SIG-M5 (cell line): ENCODE measurements at regions not wholly inside any gene's neighbourhood (a gene's known extent, or its start where the extent isn't known, plus 50 kb on each side); places are given as distances from the start of the nearest gene placed in this dataset.

Experiments used
- DNase-seq: peaks from one replicate; lab custom pipeline; 2025; lab: John Stamatoyannopoulos, UW

DNA sequence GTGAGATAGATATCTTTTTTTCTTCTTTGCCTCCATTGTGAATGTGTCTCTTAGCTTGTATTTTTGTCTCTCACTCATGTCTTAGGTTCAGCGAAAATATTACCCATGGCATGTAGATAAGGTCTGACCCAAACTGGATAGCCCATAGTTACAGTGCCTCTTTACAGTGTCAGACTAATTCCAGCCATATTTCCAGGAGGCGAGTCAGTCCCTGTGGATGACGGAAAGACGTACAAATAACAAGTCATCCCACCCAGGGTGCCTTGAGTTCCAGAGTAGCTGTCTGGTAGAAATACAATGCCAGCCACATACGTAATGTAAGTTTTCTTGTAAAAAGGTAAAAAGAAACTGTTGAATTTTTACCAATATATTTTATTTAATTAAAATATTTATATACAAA, 157.3 kb downstream of the ZNF281 start:
- no peak for DNase-seq

DNA sequence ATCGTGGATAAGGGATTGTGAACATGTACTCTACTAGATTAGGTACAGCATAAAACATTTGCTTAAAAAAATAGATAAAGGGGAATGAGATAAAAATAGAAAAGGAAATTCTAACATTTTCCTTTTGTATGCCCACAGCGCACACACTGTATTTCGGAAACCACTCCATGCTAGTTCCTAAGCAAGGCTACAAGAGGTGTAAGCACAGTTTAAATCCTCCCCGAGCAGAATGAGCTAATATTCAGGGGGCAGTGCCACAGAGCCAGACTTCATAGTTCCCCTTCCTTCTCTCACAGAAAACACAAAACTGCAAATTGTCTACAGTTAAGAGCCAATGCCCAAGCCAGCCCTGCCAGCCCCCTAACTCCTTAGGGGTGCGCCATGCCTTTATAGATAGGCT, 159.4 kb downstream of the ZNF281 start:
- no peak for DNase-seq

DNA sequence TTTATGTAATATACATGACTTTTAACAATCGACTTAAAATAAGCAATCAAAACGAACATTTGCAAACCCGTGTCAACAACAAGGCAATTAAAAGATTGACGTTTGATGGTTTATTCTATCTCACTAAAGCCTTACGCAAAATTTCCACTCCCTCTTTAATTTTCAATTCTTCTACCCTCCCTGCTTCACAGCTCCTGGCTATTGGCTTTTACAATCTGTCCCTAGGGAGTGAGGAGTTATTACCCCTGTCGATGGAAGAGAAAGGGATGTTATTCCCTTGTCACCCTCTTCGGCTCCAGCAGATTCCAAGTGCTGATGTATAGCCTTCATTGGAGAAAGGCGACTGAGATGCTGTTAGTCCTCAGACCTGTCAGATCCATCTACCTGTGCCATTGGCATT, 161.3 kb downstream of the ZNF281 start:
- DNase-seq: no peak

DNA sequence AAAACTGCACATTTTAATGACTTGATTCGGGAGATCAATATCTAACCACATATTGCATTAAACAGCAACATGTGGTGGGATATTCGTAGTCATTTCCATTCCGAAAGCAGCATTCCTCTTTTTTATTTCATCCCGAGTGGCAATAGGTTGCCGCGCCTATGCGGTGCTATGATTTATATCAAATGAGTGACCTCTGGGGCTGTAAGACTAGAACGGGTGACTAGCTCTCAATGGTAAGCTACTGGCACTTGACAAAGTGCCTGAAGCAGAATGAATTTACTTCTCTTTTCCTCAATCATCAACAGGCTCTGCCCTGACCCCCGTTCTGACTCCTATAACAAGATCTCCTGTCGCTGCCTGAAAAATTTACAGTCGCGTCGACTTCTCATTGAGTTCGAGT, 162.3 kb downstream of the ZNF281 start:
- no peak for DNase-seq

DNA sequence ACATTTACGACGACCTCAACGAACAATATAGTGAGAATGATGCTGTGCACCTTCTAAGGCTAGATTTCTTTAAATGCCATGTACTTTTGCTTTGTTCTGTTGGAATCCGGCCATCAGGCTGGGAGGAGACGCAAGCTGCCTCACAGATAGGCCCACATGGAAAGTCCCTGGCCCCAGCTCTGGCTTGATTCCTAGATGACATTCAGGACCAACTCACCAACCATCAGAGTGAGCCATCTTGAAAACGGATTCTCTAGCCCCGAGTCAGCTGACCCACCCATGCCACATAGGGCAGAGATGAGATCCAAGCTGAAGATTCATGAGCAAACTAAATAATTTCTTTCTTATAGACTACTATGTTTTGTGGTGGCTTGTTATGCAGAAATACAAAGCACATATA, 164.4 kb downstream of the ZNF281 start:
- no peak for DNase-seq

DNA sequence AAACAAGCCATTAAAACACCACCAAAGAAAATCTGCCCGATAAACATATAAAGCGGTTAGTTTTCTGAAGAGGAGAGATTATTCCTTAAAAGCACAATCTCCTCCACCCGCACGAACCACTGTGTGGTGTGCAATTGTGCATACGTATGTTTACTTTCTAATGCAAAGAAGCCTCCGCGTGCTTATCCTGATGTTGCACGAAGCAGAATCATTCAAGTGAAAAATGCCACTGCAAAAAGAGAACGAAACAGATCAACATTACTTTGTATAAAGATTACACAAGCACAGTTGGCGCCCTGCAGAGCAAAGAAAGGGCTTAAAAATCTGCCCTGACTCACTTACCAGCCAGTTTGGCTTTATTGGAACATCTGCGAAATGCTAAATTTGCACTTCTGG, 166.8 kb downstream of the ZNF281 start:
- DNase-seq: no peak

DNA sequence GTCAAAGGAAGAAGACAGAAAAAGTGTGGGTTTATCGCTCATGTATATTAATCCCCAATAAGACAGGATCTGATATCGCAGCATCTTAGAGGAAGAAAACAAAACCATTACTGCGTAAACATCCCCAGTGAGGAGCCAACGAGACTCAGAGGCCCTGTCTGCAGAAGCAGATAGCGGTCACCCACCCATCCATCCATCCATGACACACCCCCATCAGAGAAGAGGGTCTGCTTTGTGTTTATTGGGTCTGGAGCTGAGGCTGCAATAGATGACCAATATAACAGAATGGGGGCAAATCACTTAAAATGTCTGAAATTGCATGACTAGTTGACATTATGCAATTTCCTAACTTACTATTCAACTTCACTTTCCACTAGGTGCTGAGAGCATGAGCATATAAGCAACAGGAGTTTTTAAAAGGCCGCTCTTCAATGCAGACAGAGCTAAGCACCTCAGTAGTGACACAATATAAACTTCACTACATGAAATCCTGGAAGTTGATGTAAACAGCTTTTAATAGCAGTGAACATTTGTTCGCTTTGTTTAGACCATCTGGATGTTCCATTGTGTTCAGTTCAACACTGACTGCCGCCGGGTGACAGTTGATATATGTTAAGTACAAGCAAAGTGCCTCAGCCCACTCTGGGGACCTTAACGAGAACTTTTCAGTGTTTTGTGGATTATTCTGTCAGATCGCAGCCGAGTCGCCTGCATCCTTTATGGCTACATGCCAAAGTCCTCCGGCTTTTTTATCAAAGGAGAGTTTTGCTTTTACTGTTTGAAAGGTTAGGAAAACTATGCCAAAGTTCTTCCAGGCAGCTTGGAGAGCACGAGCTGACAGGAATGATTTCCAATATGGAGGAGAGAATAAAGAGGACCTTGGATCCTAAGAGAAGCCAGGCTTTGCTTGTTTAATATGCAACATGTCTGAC, 167.5 kb downstream of the ZNF281 start:
- DNase-seq: no peak

DNA sequence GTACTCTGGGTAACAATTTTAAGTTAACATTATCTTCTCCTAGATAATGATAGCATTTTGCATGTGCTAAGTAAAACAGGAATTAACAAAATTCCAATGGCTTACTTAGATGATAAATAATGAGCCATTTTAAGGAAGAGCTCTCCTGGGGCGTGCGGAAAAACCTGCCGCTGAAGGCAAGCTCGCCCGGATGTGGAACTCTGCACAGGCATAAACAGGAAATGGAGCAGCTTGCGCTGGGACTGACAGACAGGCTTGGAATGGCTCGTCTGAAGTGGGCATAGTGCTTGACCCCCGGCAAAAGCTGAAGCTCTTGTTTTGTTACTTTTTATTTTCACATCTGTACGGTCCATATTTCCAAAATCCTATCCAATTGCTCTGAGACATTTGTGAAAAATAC, 169.2 kb downstream of the ZNF281 start:
- DNase-seq: no peak

DNA sequence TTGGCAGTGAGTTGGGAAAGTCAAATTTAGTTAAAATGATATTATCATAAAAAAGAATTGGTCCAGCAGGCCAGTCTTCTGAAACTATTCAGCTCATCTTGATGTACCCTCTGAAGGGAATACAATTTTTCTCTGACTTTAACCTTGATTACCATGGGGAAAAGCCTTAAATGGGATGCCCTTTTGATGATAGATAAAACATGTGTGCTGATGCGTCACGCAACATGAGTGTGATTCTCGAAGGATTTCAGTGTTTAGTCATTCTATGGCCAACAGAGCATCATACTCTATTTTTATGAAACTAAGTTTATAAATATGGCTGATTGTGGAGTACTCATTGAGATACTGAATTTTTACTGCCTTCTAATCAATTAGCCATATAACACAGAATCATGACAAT, 171.5 kb downstream of the ZNF281 start:
- DNase-seq: no peak

DNA sequence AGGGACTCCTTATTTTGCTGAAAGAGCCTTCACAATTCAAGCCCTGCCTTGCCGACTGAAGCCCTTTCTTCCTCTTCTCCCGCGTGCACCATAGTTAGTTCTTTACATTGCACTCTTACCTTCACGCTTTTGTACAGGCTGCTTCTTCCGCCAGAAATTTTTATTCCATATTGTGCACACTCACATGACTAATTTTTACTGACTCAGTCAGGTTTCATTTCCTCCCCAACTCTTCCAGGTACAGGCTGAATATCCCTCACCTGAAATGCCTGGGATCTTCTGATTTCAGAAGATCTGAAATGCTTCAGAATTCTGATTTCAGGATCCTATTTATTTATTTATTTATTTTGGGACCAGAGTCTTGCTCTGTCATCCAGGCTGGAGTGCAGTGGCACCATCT, 172.8 kb downstream of the ZNF281 start:
- DNase-seq: no peak

DNA sequence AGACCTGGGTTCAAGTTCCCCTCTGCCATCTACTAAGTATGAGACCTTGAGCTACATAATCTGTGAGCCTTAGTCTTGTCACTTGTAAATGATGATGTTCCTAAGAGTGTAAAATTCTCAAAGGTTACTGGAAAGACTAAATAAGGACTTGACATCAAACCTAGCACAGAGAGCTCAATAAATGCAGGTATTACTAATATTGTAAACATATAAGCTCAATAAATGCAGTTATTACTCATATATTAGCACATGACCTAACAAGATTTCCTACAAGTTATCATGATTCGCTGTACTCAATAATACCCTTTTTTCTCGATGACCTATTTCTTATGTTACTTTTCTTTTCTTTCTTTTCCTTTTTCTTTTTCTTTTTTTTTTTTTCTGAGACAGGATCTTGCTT, 174.9 kb downstream of the ZNF281 start:
- DNase-seq: no peak

DNA sequence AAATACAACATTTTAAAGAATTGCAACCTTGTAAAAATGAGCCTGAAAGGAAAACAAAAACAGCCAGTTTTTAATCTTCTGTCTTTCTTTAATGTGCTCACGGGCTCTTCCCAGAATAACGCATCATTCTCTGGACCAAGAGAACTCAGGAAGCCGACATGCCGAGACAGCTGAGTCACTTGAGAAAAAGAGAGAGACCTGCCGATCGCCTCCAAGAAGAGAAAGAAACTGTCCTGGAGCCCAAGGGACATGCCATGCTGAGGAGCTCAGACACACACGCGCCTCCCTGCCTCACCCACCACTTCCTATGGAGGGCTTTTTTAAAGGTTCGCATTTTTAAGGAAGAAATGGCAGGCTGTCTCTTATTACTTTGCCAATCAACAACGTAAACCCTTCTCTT, 176.4 kb downstream of the ZNF281 start:
- no peak for DNase-seq

DNA sequence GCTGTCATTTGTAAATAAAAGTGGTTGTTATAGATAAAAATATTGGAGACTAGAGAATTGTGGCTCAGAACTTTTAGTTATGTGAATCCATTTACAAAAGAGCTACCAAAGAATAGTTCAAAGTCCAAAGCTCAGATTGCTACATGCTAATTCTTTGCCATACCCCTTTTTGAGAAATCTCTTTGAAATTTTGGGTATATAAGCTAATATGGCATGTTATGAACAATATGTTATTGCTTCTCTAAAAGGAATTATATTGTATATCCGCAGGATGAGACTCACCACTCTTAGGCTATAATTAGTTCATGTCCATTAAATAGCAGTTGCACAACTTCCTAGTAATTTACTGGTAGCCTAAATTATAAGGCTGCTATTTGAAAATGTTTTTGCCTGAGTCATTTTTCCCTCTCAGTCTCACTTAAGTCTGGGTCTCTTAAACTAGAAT, 178.0 kb downstream of the ZNF281 start:
- DNase-seq: no peak

DNA sequence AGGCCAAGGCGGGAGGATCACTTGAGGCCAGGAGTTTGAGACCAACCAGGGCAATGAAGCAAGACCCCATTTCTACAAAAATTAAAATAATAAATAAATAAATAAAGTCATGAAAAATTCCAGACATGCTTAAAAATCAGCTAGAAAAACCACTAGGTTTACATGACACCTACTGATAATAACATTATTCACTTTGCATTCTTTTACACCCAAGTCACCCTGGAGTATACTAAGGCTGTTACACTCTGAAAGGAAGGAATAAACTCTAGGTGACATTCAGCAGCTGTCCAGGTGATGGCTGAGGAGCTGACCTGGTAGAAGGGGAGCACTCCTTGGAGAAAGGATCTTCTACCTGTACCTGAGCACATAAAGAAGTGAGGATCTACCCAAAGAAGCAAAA, 179.2 kb downstream of the ZNF281 start:
- no peak for DNase-seq

DNA sequence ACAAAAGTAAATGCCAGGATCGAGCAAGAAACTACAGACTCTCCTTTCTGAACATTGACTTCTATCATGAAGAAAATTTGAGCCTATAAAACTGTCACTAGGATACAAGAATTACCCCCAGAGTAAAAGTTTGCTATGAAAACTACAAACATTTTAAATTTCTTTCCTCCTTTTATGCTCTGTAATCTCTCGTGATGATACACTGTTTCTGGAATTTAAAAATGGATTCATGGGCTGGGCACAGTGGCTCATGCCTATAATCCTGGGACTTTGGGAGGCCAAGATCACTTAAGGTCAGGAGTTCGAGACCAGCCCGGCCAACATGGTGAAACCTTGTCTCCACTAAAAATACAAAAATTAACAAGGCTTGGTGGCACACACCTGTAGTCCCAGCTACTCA, 181.3 kb downstream of the ZNF281 start:
- DNase-seq: no peak

DNA sequence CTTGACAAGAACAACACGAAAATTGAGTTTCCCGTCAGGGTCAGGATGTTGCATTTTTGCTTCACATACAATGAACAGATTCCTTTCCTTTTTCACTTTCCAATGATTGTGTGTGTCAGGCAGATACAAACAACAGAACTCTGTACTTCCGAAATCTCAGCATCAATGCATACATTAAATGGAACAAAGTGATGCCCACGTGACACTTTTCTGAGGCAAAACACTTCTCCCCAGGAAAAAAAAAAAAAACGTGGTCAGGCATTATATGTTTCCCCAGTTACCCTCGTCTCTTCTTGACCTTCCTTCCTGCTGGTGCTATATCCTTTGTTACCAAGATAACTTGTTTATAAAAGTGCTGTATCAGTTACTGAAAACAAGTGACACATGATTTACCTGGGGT, 181.8 kb downstream of the ZNF281 start:
- no peak for DNase-seq
